T-helper 17 cell (primary cell): ENCODE measurements at regions not wholly inside any gene's neighbourhood (a gene's known extent, or its start where the extent isn't known, plus 50 kb on each side); places are given as distances from the start of the nearest gene placed in this dataset.

Experiments used
- ATAC-seq: fragments of 150-1000 bp; cut with Tn5 transposase; 2 replicates; pipeline ENCODE4 v1.10.0; 2021; ENCODE audit warnings: mild to moderate bottlenecking, moderate library complexity
- DNase-seq, 3 donors: peaks; one replicate each; pipeline versions ENCODE4 v3.0.0 to v3.0.0-alpha.2; 2020 to 2021
- H3K9me3 ChIP-seq: one replicate; pipeline ENCODE4 v1.7.0; 2013; ENCODE audit warnings: low read length, mild to moderate bottlenecking; ENCODE audit not compliant: control insufficient read depth, poor library complexity, severe bottlenecking
- H3K27ac Mint-ChIP-seq: one replicate; pipeline ENCODE4 v1.8.0; 2022; ENCODE audit warnings: mild to moderate bottlenecking, moderate library complexity, mixed read lengths
- H3K27me3 Mint-ChIP-seq: one replicate; pipeline ENCODE4 v1.8.0; 2022; ENCODE audit warnings: mixed read lengths
- H3K36me3 Mint-ChIP-seq: one replicate; pipeline ENCODE4 v1.8.0; 2022; ENCODE audit warnings: low read depth, mixed read lengths
- H3K4me1 Mint-ChIP-seq: one replicate; pipeline ENCODE4 v1.8.0; 2022; ENCODE audit warnings: mild to moderate bottlenecking, mixed read lengths
- H3K4me3 Mint-ChIP-seq: one replicate; pipeline ENCODE4 v1.8.0; 2022; ENCODE audit warnings: mild to moderate bottlenecking, moderate library complexity, mixed read lengths

GRCh38 chr12:97275256-97275655 is 187.3 kb upstream of the RMST start:
- Mint-ChIP-seq H3K4me1 (peaks cover 2% of the 10 kb centered on the region), H3K27ac (no peak overlapping the region), H3K4me3 (no peak overlapping the region), H3K27me3 (peaks cover 29% of the 10 kb centered on the region), H3K36me3 (no peaks in the 10 kb centered on the region)
- no peaks in the 10 kb centered on the region for H3K9me3 ChIP-seq
- no peak for DNase-seq
- ATAC-seq = no peak

GRCh38 chr12:97275728-97276590 is 186.6 kb upstream of the RMST start:
- no peaks in the 10 kb centered on the region for H3K9me3 ChIP-seq
- Mint-ChIP-seq H3K4me3 (no peak overlapping the region), H3K27me3 (peaks cover 30% of the 10 kb centered on the region), H3K4me1 (peaks cover 2% of the 10 kb centered on the region), H3K36me3 (no peaks in the 10 kb centered on the region), H3K27ac (no peak overlapping the region)
- DNase-seq (no peak), ATAC-seq (no peak)

GRCh38 chr12:97276661-97277429 is 185.8 kb upstream of the RMST start:
- Mint-ChIP-seq H3K36me3 (no peaks in the 10 kb centered on the region), H3K4me1 (peaks cover 2% of the 10 kb centered on the region), H3K27ac (no peak overlapping the region), H3K4me3 (no peak overlapping the region), H3K27me3 (peaks cover 31% of the 10 kb centered on the region)
- DNase-seq (no peak), ATAC-seq (no peak)
- H3K9me3 ChIP-seq = no peaks in the 10 kb centered on the region

- H3K4me1 Mint-ChIP-seq = no peaks in the 10 kb centered on the region
- DNase-seq (no peak), ATAC-seq (no peak)
- no peaks in the 10 kb centered on the region for H3K36me3 Mint-ChIP-seq
- H3K9me3 ChIP-seq = no peaks in the 10 kb centered on the region
- H3K27me3 Mint-ChIP-seq = peaks cover 34% of the 10 kb centered on the region
- H3K27ac Mint-ChIP-seq = no peak overlapping the region
- no peak overlapping the region for H3K4me3 Mint-ChIP-seq
Measured at GRCh38 chr12:97283297-97283696, 179.3 kb upstream of the RMST start.

GRCh38 chr12:97288531-97288930 is 174.1 kb upstream of the RMST start:
- DNase-seq (no peak), ATAC-seq (no peak)
- Mint-ChIP-seq H3K36me3 (peaks cover 2% of the 10 kb centered on the region), H3K4me1 (no peaks in the 10 kb centered on the region), H3K27me3 (peaks cover 20% of the 10 kb centered on the region), H3K27ac (no peak overlapping the region), H3K4me3 (no peak overlapping the region)
- H3K9me3 ChIP-seq = no peaks in the 10 kb centered on the region

GRCh38 chr12:97292588-97292987 is 170.0 kb upstream of the RMST start:
- H3K27me3 Mint-ChIP-seq = no peaks in the 10 kb centered on the region
- no peak for DNase-seq
- no peak for ATAC-seq
- H3K36me3 Mint-ChIP-seq = peaks cover 2% of the 10 kb centered on the region
- no peak overlapping the region for H3K4me3 Mint-ChIP-seq
- H3K27ac Mint-ChIP-seq = no peak overlapping the region
- no peaks in the 10 kb centered on the region for H3K9me3 ChIP-seq
- no peaks in the 10 kb centered on the region for H3K4me1 Mint-ChIP-seq

- DNase-seq (no peak), ATAC-seq (no peak)
- no peaks in the 10 kb centered on the region for H3K4me1 Mint-ChIP-seq
- no peaks in the 10 kb centered on the region for H3K9me3 ChIP-seq
- peaks cover 4% of the 10 kb centered on the region for H3K27me3 Mint-ChIP-seq
- no peak overlapping the region for H3K4me3 Mint-ChIP-seq
- no peak overlapping the region for H3K27ac Mint-ChIP-seq
- H3K36me3 Mint-ChIP-seq = peaks cover 2% of the 10 kb centered on the region
Measured at GRCh38 chr12:97293541-97293940, 169.1 kb upstream of the RMST start.

- Mint-ChIP-seq H3K4me3 (no peak overlapping the region), H3K36me3 (peaks cover 3% of the 10 kb centered on the region), H3K27me3 (peaks cover 19% of the 10 kb centered on the region), H3K4me1 (no peaks in the 10 kb centered on the region), H3K27ac (no peak overlapping the region)
- DNase-seq = no peak
- ATAC-seq = no peak
- H3K9me3 ChIP-seq = no peaks in the 10 kb centered on the region
Measured at GRCh38 chr12:97299847-97300246, 162.8 kb upstream of the RMST start.

- no peaks in the 10 kb centered on the region for H3K9me3 ChIP-seq
- Mint-ChIP-seq H3K27ac (no peak overlapping the region), H3K4me3 (no peak overlapping the region), H3K4me1 (no peaks in the 10 kb centered on the region), H3K27me3 (peaks cover 19% of the 10 kb centered on the region), H3K36me3 (peaks cover 3% of the 10 kb centered on the region)
- DNase-seq (no peak), ATAC-seq (no peak)
Measured at GRCh38 chr12:97300431-97300830, 162.2 kb upstream of the RMST start.

GRCh38 chr12:97300891-97301290 is 161.7 kb upstream of the RMST start:
- Mint-ChIP-seq H3K27me3 (peaks cover 19% of the 10 kb centered on the region), H3K27ac (no peak overlapping the region), H3K4me1 (no peaks in the 10 kb centered on the region), H3K4me3 (no peak overlapping the region), H3K36me3 (peaks cover 3% of the 10 kb centered on the region)
- ATAC-seq (no peak), DNase-seq (no peak)
- no peaks in the 10 kb centered on the region for H3K9me3 ChIP-seq

GRCh38 chr12:97301576-97301975 is 161.0 kb upstream of the RMST start:
- Mint-ChIP-seq H3K27me3 (peaks cover 19% of the 10 kb centered on the region), H3K4me1 (no peaks in the 10 kb centered on the region), H3K36me3 (peaks cover 3% of the 10 kb centered on the region), H3K4me3 (no peak overlapping the region), H3K27ac (no peak overlapping the region)
- no peaks in the 10 kb centered on the region for H3K9me3 ChIP-seq
- DNase-seq (no peak), ATAC-seq (no peak)

- no peak overlapping the region for H3K4me3 Mint-ChIP-seq
- peaks cover 3% of the 10 kb centered on the region for H3K36me3 Mint-ChIP-seq
- H3K9me3 ChIP-seq = no peaks in the 10 kb centered on the region
- peaks cover 3% of the 10 kb centered on the region for H3K4me1 Mint-ChIP-seq
- H3K27me3 Mint-ChIP-seq = peaks cover 26% of the 10 kb centered on the region
- ATAC-seq (no peak), DNase-seq (no peak)
- H3K27ac Mint-ChIP-seq = no peak overlapping the region
Measured at GRCh38 chr12:97305651-97306050, 157.0 kb upstream of the RMST start.

GRCh38 chr12:97306147-97306546 is 156.5 kb upstream of the RMST start:
- ATAC-seq (no peak), DNase-seq (no peak)
- H3K4me3 Mint-ChIP-seq = no peak overlapping the region
- peaks cover 31% of the 10 kb centered on the region for H3K27me3 Mint-ChIP-seq
- H3K4me1 Mint-ChIP-seq = peaks cover 3% of the 10 kb centered on the region
- H3K9me3 ChIP-seq = no peaks in the 10 kb centered on the region
- H3K27ac Mint-ChIP-seq = no peak overlapping the region
- H3K36me3 Mint-ChIP-seq = peaks cover 3% of the 10 kb centered on the region
